ENCODE measurements at regions not wholly inside any gene's neighbourhood (a gene's known extent, or its start where the extent isn't known, plus 50 kb on each side); places are given as distances from the start of the nearest gene placed in this dataset.
A peak's percentile ranks its signal among the peaks of the same experiment; 100 is the strongest.

DNA sequence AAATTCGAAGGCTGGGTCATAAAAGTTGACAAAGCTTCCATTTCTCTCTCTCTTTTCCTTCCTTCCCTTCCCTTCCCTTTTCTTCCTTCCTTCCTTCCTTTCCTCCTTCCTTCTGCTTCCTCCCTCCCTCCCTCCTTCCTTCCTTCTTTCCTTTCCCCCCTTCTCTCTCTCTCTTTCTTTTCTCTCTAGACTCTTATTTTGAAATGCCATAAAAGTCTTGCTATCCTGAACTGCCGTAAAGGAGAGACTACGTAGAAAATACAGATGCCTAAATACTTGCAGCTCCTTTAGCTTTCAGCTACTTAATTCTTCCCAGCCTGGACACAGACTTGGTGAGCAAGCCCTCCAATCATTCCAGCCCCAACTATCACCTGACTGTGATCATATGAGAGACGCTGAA lies 1644.4 kb downstream of the FAM181B start:
- Mint-ChIP-seq H3K9me3 (peaks cover 4 to 16% (median 7%) of the 10 kb centered on the region in 3 donors), H3K4me3 (no peak overlapping the region), H3K27ac (no peak overlapping the region), H3K4me1 (no peaks in the 10 kb centered on the region), H3K27me3 (no peaks in the 10 kb centered on the region), H3K36me3 (no peaks in the 10 kb centered on the region)

DNA sequence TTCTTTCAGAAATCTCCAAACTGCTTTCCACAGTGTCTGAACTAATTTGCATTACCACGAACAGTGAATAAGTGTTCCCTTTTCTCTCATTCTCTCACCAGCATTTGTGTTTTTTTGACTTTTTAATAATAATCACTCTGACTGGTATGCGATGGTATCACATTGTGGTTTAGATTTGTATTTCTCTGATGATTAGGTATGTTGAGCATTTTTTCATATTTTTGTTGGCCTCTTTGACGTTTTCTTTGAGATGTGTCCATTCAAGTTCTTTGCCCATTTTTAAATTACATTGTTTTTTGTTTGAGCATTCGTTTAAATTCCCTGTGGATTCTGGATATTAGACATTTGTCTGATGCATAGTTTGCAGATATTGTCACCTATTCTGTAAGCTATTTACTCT lies 1639.6 kb upstream of the TENM4 start:
- H3K9me3 Mint-ChIP-seq, result peaks cover 2 to 11% (median 10%) of the 10 kb centered on the region in 3 donors
- H3K36me3 Mint-ChIP-seq, result no peaks in the 10 kb centered on the region
- no peaks in the 10 kb centered on the region for H3K27me3 Mint-ChIP-seq
- H3K27ac Mint-ChIP-seq, result no peak overlapping the region
- H3K4me1 Mint-ChIP-seq, result no peaks in the 10 kb centered on the region
- H3K4me3 Mint-ChIP-seq, result no peak overlapping the region

DNA sequence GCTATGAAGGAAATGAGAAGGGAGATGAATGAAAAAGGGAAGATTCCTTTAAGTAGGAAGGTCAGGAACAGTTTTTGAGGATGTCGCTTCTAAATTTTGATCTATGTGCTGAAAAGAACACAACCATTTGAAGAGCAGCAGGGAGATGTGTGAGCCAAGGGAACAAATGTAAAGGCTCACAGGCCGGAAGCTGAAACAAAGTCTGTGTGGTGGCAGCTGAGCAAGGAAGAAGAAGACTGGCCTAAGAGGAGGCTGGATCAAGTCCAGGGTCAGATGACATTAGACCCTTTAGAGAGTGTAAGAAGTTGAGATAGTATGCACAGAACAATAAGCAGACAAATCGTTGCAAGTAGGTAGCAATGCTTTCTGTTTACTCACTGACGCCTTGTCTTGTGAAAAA lies 1631.4 kb upstream of the TENM4 start:
- peaks cover 1 to 4% (median 2%) of the 10 kb centered on the region in 3 donors for H3K9me3 Mint-ChIP-seq
- no peaks in the 10 kb centered on the region for H3K27me3 Mint-ChIP-seq
- H3K4me3 Mint-ChIP-seq, result no peak overlapping the region
- no peaks in the 10 kb centered on the region for H3K4me1 Mint-ChIP-seq
- no peaks in the 10 kb centered on the region for H3K36me3 Mint-ChIP-seq
- no peak overlapping the region for H3K27ac Mint-ChIP-seq

DNA sequence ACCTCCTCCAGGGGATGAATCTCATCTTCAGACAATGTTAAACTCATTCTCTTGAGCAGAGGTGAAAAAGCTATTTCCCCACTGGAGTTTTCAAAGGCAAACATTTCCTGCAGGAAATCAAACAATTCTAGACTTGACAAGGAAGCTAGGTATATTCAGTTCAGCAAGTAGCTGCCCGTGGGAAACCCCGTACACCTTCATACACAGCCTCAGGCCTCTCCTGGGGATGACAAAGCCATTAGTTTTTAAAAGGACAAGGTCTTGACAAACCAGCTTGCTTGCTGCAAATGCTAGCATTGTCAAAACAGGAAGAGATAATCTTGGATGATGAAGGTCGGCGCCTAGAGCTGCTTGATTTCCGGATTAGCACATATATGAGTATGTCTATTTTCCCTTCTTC lies 1630.8 kb upstream of the TENM4 start:
- Mint-ChIP-seq H3K36me3 (no peaks in the 10 kb centered on the region), H3K27ac (no peak overlapping the region), H3K4me1 (no peaks in the 10 kb centered on the region)

DNA sequence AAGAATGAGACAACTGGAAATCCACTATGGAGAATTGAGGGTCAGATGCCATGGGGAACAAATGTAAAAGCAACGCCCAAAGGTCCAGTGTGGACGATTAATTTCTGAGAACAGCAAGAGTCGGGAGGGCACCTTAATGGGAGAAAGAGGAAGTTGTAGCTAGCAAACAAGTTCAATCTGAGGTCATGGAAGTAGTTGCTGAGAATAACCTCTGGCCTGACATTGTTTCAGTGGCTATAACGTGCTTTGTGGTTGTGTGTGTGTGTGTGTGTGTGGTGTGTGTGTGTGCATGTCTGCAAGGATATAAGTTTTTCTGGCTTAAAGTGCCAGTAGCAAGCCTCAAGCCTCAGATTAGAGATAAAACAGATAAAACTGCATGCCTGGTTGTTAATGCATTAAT lies 1630.1 kb upstream of the TENM4 start:
- H3K36me3 Mint-ChIP-seq, result no peaks in the 10 kb centered on the region
- H3K27me3 Mint-ChIP-seq, result no peaks in the 10 kb centered on the region
- H3K9me3 Mint-ChIP-seq, result peaks cover under 1 to 5% (median 4%) of the 10 kb centered on the region in 3 donors
- H3K27ac Mint-ChIP-seq, result no peak overlapping the region
- H3K4me1 Mint-ChIP-seq, result no peaks in the 10 kb centered on the region
- H3K4me3 Mint-ChIP-seq, result no peak overlapping the region

More for the DNA sequence above, 1630.8 kb upstream of the TENM4 start:
- H3K27me3 Mint-ChIP-seq, result no peaks in the 10 kb centered on the region
- H3K9me3 Mint-ChIP-seq, result peaks cover 2 to 4% (median 4%) of the 10 kb centered on the region in 3 donors
- no peak overlapping the region for H3K4me3 Mint-ChIP-seq

DNA sequence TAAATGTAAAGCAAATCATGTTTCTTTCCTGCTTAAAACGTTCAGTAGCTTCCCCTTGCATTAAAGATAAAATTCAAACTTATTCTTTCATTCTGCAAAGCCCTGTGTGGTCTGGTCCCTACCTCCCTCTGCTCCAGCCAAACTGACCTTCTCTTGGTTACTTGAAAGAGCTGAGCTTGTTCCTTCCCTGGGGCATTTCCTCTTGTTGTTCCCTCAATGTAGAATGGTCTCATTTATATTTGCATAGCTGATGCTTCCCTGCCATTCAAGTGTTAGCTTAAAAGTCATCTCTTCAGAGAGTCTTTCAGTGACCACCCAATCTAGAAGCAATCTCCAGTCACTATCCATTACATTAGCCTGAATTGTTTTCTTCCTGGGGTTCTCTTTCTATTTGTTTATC lies 1618.5 kb upstream of the TENM4 start:
- no peaks in the 10 kb centered on the region for H3K4me1 Mint-ChIP-seq
- H3K27me3 Mint-ChIP-seq, result no peaks in the 10 kb centered on the region
- H3K4me3 Mint-ChIP-seq, result no peak overlapping the region
- peaks cover 0 to 6% (median 2%) of the 10 kb centered on the region in 3 donors for H3K9me3 Mint-ChIP-seq
- H3K27ac Mint-ChIP-seq, result no peak overlapping the region
- no peaks in the 10 kb centered on the region for H3K36me3 Mint-ChIP-seq

DNA sequence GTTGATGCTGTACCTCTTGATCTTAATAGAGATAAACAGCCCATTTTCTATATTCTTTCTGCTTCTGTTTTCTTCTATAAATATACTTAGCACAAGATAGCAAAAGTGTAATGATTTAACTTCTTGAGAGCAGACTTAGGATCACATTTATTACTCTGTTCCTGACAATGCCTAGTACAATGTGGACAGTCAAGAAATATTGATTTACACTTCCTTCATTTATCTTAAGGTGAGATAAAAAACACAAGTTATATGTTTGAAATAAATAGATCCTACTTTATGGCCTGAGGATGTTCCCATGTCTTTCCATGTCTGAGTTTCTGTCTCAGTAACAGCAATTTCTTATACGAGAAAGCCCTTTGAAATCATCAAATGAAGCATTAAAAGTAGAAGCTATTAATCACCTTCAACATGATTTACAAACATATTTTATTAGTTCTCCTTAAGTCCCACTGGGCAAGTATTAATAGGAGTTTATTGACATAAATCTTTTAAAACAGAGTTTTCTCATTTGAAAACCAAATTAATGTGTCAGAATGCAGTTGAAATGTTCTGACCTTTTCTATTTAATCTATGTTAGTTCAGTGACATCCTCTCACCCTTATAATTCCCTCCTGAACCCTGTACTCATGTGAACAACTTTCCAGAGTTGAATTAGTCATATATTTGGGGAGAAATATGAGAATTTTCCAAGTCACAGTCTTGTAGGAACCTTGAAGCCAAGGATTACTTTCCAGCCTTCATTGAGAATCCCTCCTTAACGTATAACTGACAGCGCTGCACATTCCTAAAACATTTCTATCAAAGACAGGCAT lies 1611.7 kb upstream of the TENM4 start:
- H3K36me3 Mint-ChIP-seq, result no peaks in the 10 kb centered on the region
- H3K9me3 Mint-ChIP-seq, result peaks cover under 1 to 7% (median 2%) of the 10 kb centered on the region in 3 donors
- no peaks in the 10 kb centered on the region for H3K27me3 Mint-ChIP-seq
- no peak overlapping the region for H3K27ac Mint-ChIP-seq
- no peaks in the 10 kb centered on the region for H3K4me1 Mint-ChIP-seq
- no peak overlapping the region for H3K4me3 Mint-ChIP-seq

DNA sequence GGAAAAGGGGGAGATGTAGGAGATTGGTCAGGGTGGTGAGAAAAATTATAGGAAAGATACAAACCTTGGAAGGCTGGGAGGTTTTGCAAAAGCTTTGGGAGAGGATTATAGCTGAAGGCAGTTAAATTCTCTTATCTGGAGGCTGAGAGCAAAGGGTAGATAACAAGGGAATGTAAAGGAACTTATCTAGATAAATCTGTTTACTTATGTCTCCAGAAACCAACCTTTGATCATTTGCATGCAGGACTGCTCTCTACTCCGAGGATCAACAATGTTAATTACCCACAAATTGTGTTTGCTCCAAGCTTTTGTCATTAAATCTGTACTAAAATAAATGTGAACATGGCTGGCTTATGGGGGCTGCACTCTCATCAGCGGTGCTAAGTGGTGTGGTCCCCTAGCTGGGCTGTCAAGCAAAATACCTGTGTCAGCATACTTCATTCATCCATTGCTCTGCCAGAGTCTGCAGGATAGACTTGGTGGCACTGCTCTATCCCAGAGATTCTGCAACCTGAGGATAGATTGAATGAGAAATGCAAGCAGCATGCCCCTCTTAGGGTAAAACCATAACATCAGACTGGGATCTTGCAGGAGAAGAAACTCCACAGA lies 1599.2 kb upstream of the TENM4 start:
- H3K4me3 Mint-ChIP-seq, result no peak overlapping the region
- no peaks in the 10 kb centered on the region for H3K27me3 Mint-ChIP-seq
- H3K4me1 Mint-ChIP-seq, result no peaks in the 10 kb centered on the region
- H3K27ac Mint-ChIP-seq, result peak overlapping the region in 1 of 3 donors; percentile 36
- no peaks in the 10 kb centered on the region for H3K36me3 Mint-ChIP-seq
- peaks cover 0 to 36% (median 7%) of the 10 kb centered on the region in 3 donors for H3K9me3 Mint-ChIP-seq

DNA sequence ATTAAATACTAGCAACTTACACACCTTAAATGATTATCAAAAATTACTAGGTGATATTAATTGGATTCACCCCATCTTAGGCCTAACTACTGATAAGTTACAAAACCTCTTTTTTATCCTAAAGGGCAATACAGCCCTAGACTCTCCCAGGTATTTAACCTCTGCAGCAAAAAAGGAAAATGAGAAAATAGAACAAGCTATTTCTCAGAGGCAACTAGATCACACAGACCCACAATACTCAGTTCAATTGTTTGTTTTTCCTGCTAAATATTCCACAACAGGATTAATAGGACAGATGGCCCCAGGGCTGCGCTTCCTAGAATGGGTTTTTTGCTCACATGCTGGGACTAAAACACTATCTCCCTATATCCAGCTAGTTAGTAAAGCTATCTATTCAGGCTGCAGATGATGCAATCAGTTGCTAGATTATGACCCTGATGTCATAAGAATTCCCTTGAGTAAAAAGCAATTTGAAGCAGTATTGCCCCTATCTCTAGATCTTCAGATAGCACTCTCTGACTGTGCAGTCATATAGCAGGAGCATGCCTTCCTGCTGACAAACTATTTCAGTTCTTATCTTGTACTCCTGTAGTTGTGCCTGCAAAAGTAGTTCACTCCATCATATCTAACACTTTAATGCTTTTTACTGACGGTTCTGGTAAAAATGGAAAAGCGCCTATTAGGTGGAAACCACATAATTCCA lies 1595.5 kb upstream of the TENM4 start:
- Mint-ChIP-seq H3K4me1 (no peaks in the 10 kb centered on the region), H3K9me3 (peaks cover 2 to 37% (median 7%) of the 10 kb centered on the region in 3 donors), H3K4me3 (no peak overlapping the region), H3K36me3 (no peaks in the 10 kb centered on the region), H3K27ac (no peak overlapping the region), H3K27me3 (no peaks in the 10 kb centered on the region)

DNA sequence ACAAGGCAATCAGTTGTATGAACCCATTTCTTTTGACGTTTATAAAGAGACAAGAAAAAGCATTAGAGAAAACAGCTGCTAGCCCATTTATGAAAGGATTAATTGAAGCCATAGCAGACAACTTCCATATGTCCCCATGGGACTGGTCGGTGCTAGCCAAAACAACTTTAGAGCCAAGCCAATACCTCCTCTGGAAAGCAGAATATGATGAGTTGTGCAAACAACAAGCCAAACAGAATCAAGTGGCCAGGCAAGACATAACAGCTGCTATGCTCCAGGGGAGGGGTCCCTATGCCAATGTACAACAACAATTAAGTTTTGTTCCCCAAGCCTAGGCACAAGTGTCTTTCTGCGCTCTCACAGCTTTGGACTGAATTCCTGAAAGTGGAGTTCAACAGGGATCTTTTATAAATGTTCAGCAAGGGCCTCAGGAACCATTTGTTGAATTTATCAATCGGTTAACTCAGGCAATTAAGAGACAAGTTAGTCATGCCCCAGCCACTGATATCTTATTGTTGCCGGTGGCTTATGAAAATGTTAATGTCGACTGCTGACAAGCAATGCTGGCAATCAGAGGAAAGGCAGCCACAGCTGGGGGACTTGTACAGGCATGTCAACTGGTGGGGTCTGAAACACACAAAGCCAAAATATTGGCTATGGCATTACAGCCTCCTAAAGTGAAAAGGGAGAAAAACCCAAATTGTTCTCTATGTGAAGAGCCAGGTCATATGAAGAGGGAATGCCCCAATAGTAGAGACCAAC lies 1593.1 kb upstream of the TENM4 start:
- no peak overlapping the region for H3K27ac Mint-ChIP-seq
- H3K4me1 Mint-ChIP-seq, result no peaks in the 10 kb centered on the region
- H3K4me3 Mint-ChIP-seq, result peak overlapping the region in 1 of 4 donors; percentile 51
- H3K36me3 Mint-ChIP-seq, result no peaks in the 10 kb centered on the region
- H3K9me3 Mint-ChIP-seq, result peaks cover 2 to 23% (median 7%) of the 10 kb centered on the region in 3 donors
- no peaks in the 10 kb centered on the region for H3K27me3 Mint-ChIP-seq

DNA sequence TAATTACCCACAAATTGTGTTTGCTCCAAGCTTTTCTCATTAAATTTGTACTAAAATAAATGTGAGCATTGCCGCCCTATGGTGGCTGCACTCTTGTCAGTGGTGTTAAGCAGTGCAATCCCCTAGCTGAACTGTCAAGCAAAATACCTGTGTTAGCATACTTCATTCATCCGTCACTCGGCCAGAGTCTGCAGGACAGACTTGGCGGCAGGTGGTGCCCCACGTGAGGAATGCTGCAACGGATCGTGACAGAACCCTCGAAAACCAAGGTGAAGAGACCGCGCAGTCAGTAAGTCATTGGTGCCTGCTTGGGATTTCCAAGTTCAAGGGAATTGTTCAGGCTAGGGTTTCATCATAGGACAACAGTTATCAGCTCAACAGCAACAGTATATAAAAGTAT lies 1592.1 kb upstream of the TENM4 start:
- Mint-ChIP-seq H3K27me3 (no peaks in the 10 kb centered on the region), H3K9me3 (peaks cover 2 to 23% (median 4%) of the 10 kb centered on the region in 3 donors), H3K36me3 (no peaks in the 10 kb centered on the region), H3K4me3 (no peak overlapping the region), H3K27ac (no peak overlapping the region), H3K4me1 (no peaks in the 10 kb centered on the region)

DNA sequence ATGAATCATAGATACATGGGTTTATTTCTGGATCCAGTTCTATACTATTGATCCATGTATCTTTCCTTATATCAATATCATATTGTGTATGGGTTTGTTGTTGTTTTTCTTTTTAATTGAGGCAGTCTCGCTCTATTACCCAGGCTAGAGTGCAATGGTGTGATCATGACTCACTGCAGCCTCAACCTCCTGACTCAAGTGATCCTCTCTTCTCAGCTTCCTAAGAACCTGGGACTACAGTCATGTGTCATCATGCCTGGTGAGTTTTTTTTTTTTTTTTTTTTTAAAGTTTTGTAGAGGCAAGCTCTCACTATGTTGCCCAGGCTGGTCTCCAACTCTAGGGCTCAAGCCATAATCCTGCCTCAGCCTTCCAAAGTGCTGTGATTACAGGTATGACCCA lies 1589.4 kb upstream of the TENM4 start:
- Mint-ChIP-seq H3K4me1 (no peaks in the 10 kb centered on the region), H3K9me3 (peaks cover 0 to 4% (median 2%) of the 10 kb centered on the region in 3 donors), H3K36me3 (no peaks in the 10 kb centered on the region), H3K27ac (no peak overlapping the region), H3K27me3 (no peaks in the 10 kb centered on the region), H3K4me3 (no peak overlapping the region)

DNA sequence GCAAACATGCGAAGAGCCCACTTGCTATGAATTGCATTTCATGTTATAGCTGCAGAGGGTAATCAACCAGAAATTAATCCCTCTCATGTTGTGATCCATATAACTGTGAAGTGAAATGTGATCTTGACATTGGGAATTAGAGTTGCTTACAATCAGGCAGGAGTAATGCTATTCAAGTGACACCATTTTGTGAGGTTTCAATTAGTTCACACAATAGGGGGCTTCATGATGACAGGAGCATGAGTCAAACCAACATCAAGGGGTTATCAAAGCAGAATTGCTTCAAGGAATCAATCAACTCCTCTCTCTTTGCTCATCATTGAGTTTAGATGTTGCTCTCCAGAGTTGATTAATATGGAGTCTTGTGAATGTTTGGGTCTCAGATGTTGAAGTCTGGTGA lies 1585.2 kb upstream of the TENM4 start:
- no peak overlapping the region for H3K27ac Mint-ChIP-seq
- H3K27me3 Mint-ChIP-seq, result no peaks in the 10 kb centered on the region
- peaks cover 0 to 6% (median 0%) of the 10 kb centered on the region in 3 donors for H3K9me3 Mint-ChIP-seq
- no peaks in the 10 kb centered on the region for H3K4me1 Mint-ChIP-seq
- H3K36me3 Mint-ChIP-seq, result no peaks in the 10 kb centered on the region
- H3K4me3 Mint-ChIP-seq, result no peak overlapping the region

DNA sequence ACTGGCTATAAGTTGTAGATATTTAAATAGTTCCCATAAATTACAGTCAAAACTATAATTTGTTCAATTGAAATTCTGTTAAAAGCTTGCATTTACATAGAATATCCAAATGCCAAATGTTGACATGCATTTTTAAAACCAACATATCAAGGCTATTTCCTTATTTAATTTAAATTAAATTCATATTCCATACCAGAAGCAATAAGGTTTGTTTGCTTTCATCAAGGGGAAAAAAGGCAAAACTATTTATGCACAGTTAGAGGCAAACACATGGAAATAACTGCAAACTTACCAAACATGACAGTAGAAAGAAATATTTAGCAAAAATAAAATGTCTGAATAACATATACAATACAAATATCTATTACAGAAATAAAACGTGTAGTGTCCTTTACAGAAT lies 1581.2 kb upstream of the TENM4 start:
- Mint-ChIP-seq H3K9me3 (peaks cover 0 to 6% (median 0%) of the 10 kb centered on the region in 3 donors), H3K4me3 (no peak overlapping the region), H3K27me3 (no peaks in the 10 kb centered on the region), H3K27ac (no peak overlapping the region), H3K36me3 (no peaks in the 10 kb centered on the region), H3K4me1 (no peaks in the 10 kb centered on the region)

DNA sequence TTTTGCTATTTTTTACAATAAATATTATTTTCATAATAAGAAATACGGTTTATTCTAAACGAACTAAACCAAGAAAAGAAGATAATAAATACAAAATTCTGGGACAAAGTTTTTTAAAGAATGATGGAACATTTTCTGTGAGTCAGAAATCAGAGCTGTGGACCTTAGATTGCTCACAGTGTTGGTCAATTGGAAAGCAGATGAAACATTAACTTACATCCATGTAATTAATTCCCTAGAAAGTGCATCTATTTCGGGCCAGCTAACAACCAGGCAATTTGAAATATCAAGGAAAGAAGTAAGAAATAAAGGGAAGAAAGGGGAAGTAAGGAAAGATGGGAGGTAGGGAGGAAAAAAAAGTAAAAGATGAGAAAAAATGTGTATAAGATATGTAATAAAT lies 1569.8 kb upstream of the TENM4 start:
- Mint-ChIP-seq H3K4me1 (no peaks in the 10 kb centered on the region), H3K36me3 (no peaks in the 10 kb centered on the region), H3K27me3 (no peaks in the 10 kb centered on the region), H3K9me3 (peaks cover 0 to 3% (median 2%) of the 10 kb centered on the region in 3 donors), H3K27ac (no peak overlapping the region), H3K4me3 (no peak overlapping the region)

Measured in IgD-negative memory B cell (primary cell).